Activated CD8-positive, alpha-beta T cell treated with anti-CD3 and anti-CD28 coated beads, Interleukin-2, amount 10 ng/mL, durations not matched to agents 7 days and 5 days (primary cell): ENCODE measurements at regions not wholly inside any gene's neighbourhood (a gene's known extent, or its start where the extent isn't known, plus 50 kb on each side); places are given as distances from the start of the nearest gene placed in this dataset.

Experiments
- ATAC-seq: fragments of 150-1000 bp; cut with Tn5 transposase; one replicate; pipeline ENCODE4 v1.10.0; 2021; ENCODE audit warnings: moderate library complexity
- CTCF ChIA-PET: fragments of 350-600 bp; sonication (Branson Sonifier 250); formaldehyde crosslinking; loops from one replicate; lab custom pipeline; 2021; ENCODE audit warnings: antibody characterized with exemption; lab: Charles Lee
- POLR2A ChIA-PET: fragments of 350-600 bp; sonication (Branson Sonifier 250); formaldehyde crosslinking; loops from one replicate; lab custom pipeline; 2021; ENCODE audit warnings: antibody characterized with exemption; lab: Charles Lee
- DNase-seq: peaks from one replicate; pipeline ENCODE4 v3.0.0-alpha.2; 2020
- H3K27ac Mint-ChIP-seq: one replicate; pipeline ENCODE4 v1.8.0; 2021; ENCODE audit warnings: mild to moderate bottlenecking, mixed read lengths
- H3K27me3 Mint-ChIP-seq: one replicate; pipeline ENCODE4 v1.8.0; 2021; ENCODE audit warnings: low read depth, mixed read lengths
- H3K36me3 Mint-ChIP-seq: one replicate; pipeline ENCODE4 v1.8.0; 2021; ENCODE audit warnings: low read depth, mixed read lengths
- H3K4me1 Mint-ChIP-seq: one replicate; pipeline ENCODE4 v1.8.0; 2021; ENCODE audit warnings: low read depth, mixed read lengths
- H3K4me3 Mint-ChIP-seq: one replicate; pipeline ENCODE4 v1.8.0; 2021; ENCODE audit warnings: mild to moderate bottlenecking, mixed read lengths
- H3K9me3 Mint-ChIP-seq: one replicate; pipeline ENCODE4 v1.8.0; 2022; ENCODE audit warnings: mixed read lengths; ENCODE audit not compliant: insufficient read depth

DNA sequence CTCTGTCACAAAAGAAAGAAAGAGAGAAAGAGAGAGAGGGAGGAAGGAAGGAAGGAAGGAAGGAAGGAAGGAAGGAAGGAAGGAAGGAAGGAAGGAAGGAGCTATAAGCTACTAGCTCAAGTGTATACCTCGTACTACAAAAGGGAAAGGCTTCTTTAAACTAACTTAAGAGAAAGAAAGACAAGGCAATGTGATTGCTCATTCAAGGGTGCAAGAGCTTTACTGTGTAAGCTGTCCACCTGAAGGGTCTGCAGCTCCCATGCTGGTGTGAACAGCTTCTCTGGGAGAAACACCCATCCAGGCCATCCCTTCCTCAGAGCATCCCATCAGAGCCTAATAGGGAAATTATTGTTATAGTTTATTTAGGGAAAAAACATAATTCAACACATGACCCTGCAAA is 286.1 kb upstream of the ID2 start:
- no peak overlapping the region for H3K4me3 Mint-ChIP-seq
- peaks cover 5% of the 10 kb centered on the region for H3K27me3 Mint-ChIP-seq
- H3K4me1 Mint-ChIP-seq: peaks cover 23% of the 10 kb centered on the region
- H3K9me3 Mint-ChIP-seq: no peaks in the 10 kb centered on the region
- H3K27ac Mint-ChIP-seq: peak overlapping the region; percentile 53
- POLR2A ChIA-PET: no interaction called here
- no peaks in the 10 kb centered on the region for H3K36me3 Mint-ChIP-seq
- CTCF ChIA-PET: no interaction called here
- no peak for ATAC-seq
- DNase-seq: no peak

DNA sequence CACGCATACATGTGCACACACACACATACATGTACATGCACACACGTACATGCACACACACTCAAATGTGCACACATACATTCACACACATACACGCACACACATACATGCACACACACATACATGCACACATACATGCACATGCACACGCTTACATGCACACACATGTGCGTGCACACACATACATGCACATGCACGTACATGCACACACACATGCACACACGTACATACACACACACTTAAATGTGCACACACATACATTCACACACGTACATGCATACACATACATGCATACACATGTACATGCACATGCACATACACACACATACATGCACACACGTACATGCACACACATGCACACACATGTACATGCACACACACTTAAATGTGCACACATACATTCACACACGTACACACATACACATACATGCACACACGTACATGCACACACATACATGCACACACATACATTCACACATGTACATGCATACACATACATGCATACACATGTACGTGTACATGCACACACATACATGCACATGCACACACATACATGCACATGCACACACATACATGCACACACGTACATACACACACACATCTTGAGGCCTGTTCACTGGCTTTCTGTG is 283.7 kb upstream of the ID2 start:
- Mint-ChIP-seq H3K4me3 (no peak overlapping the region), H3K27me3 (peaks cover 5% of the 10 kb centered on the region), H3K4me1 (peaks cover 20% of the 10 kb centered on the region), H3K9me3 (no peaks in the 10 kb centered on the region), H3K27ac (no peak overlapping the region), H3K36me3 (no peaks in the 10 kb centered on the region)
- ChIA-PET CTCF (no interaction called here), POLR2A (no interaction called here)
- DNase-seq: no peak
- ATAC-seq: no peak

DNA sequence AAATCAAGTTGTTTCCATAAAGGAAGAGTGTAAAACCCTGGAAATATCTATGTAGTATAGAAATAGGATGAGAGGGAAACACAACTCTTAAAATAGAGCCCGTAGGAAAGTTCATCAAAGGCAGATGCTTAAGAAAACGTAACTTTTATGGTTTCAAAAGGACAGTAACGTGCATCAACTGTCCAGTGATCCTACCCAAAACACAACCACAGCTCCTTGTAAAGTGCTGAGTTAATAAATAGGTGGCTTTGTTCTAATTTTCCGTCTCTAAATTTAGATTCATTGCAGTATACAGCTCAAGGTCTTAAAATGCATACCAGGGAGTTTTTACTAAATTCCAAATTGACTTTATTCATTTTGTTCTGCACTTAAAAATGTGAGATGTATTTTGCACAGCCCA is 282.1 kb upstream of the ID2 start:
- peaks cover 5% of the 10 kb centered on the region for H3K27me3 Mint-ChIP-seq
- ATAC-seq (no peak), DNase-seq (no peak)
- peaks cover 13% of the 10 kb centered on the region for H3K4me1 Mint-ChIP-seq
- POLR2A ChIA-PET: no interaction called here
- H3K9me3 Mint-ChIP-seq: no peaks in the 10 kb centered on the region
- no peak overlapping the region for H3K27ac Mint-ChIP-seq
- no peak overlapping the region for H3K4me3 Mint-ChIP-seq
- CTCF ChIA-PET: no interaction called here
- H3K36me3 Mint-ChIP-seq: no peaks in the 10 kb centered on the region

DNA sequence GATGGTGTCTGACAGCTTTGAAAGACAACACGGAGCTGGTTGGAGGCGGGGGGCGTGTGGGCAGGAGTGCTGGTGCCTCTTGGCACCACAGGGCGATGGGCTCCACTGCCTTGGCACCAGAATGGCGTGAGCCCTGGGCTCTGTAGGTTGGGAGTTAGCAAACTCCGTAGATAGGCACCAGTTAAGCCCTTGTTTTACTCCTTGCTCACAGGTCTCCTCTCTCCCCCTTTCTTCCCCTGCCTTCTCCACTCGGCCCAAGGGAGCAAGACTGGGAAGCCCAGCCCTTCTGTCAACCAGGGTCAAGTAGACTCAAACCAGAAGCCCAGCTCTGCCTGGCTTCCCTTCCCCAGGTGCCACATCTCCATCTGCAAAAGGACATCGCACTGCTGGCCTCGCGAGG is 281.7 kb upstream of the ID2 start:
- DNase-seq (no peak), ATAC-seq (no peak)
- Mint-ChIP-seq H3K36me3 (no peaks in the 10 kb centered on the region), H3K4me3 (no peak overlapping the region), H3K27ac (no peak overlapping the region), H3K27me3 (peaks cover 5% of the 10 kb centered on the region), H3K4me1 (peaks cover 8% of the 10 kb centered on the region), H3K9me3 (no peaks in the 10 kb centered on the region)
- CTCF ChIA-PET: no interaction called here
- POLR2A ChIA-PET: no interaction called here

DNA sequence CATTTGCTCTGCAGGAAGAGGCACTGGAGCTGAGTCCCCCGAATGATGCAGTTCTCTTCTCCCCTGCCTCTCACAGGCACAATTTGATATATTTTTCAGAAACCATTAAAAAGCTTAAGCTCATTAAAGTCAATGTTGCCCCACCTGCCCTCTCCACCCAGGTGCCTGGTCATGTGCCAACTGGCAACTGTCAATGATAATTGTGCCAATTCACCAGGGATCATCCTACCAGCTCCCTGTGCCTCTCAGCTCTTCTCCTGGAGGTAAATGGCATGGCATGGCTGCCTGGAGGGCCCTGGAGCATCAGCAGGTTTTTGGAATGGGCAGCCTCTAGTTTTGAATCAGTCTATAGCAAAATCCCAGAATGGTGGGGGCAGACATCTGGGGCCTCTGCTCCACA is 279.6 kb upstream of the ID2 start:
- peaks cover 3% of the 10 kb centered on the region for H3K4me1 Mint-ChIP-seq
- H3K9me3 Mint-ChIP-seq: no peaks in the 10 kb centered on the region
- POLR2A ChIA-PET: interaction anchor here (0.7 kb wide), 1 partner anchor 467 kb away, joined by 3 read pairs; no protein-coding TSS in a partner anchor
- CTCF ChIA-PET: no interaction called here
- DNase-seq (no peak), ATAC-seq (no peak)
- H3K27ac Mint-ChIP-seq: no peak overlapping the region
- peaks cover 5% of the 10 kb centered on the region for H3K27me3 Mint-ChIP-seq
- H3K36me3 Mint-ChIP-seq: no peaks in the 10 kb centered on the region
- no peak overlapping the region for H3K4me3 Mint-ChIP-seq

DNA sequence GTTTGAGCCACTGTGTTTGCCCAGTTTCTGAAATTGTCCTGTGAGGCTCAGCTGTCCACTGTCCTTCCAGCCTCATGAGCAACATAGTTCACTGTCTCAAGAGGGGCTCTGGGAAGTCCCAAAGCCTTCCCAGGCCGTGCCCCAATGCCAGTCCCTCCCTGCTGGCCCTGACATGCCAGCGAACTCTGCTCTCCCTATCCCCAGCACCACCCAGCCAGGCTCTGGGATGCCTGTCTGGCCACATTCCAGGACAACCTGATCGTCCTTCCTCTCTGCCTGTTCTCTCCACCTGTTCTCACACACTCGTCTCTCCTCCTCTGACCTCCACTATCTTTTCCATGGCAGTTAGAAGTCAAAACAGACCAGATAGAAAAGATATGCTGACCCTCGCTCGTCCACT is 278.0 kb upstream of the ID2 start:
- Mint-ChIP-seq H3K27me3 (no peaks in the 10 kb centered on the region), H3K27ac (no peak overlapping the region), H3K36me3 (peaks cover 2% of the 10 kb centered on the region), H3K9me3 (no peaks in the 10 kb centered on the region), H3K4me1 (peaks cover 10% of the 10 kb centered on the region), H3K4me3 (no peak overlapping the region)
- DNase-seq (no peak), ATAC-seq (no peak)
- CTCF ChIA-PET: no interaction called here
- POLR2A ChIA-PET: no interaction called here

DNA sequence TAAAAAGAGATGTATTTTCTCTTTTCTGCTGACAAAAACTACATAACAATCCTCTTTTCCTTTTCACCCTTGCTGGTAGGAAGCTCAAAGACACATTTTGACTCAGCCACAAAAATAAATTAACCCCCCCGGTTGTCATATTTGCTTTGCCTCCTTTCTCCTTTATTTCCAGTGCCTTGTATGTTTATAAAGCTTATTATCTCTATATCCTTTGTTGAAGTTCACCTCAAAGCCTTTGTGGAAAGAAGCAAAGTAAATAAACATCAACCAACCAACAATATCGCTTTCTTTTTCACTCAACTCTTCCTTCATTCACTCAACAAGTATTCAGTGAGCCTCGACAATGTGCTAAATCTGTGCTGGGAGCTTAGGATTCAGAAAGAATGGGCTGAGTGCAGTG is 276.5 kb upstream of the ID2 start:
- Mint-ChIP-seq H3K4me1 (peaks cover 19% of the 10 kb centered on the region), H3K36me3 (peaks cover 2% of the 10 kb centered on the region), H3K4me3 (no peak overlapping the region), H3K9me3 (no peaks in the 10 kb centered on the region), H3K27me3 (no peaks in the 10 kb centered on the region), H3K27ac (no peak overlapping the region)
- CTCF ChIA-PET: interaction anchor here (1.1 kb wide), 1 partner anchor 117 kb away, joined by 3 read pairs; no protein-coding TSS in a partner anchor
- ATAC-seq (no peak), DNase-seq (no peak)
- POLR2A ChIA-PET: no interaction called here

DNA sequence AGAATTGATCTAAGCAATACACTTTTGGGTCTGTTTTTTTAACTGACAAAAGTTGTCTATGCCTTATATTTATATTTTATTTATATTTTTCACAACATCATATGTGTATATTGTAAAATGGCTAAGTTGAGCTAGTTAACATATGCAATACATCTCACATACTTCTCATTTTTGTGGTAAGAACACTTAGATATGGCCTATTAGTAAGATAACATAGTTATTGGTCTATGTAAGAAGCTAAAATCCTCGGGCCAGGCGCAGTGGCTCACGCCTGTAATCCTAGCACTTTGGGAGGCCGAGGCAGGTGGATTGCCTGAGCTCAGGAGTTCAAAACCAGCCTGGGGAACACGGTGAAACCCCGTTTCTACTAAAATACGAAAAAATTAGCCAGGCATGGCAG is 275.6 kb upstream of the ID2 start:
- peaks cover 2% of the 10 kb centered on the region for H3K36me3 Mint-ChIP-seq
- H3K27me3 Mint-ChIP-seq: no peaks in the 10 kb centered on the region
- DNase-seq: no peak
- no peak overlapping the region for H3K27ac Mint-ChIP-seq
- CTCF ChIA-PET: no interaction called here
- POLR2A ChIA-PET: no interaction called here
- no peaks in the 10 kb centered on the region for H3K9me3 Mint-ChIP-seq
- H3K4me1 Mint-ChIP-seq: peaks cover 19% of the 10 kb centered on the region
- no peak overlapping the region for H3K4me3 Mint-ChIP-seq
- ATAC-seq: no peak

DNA sequence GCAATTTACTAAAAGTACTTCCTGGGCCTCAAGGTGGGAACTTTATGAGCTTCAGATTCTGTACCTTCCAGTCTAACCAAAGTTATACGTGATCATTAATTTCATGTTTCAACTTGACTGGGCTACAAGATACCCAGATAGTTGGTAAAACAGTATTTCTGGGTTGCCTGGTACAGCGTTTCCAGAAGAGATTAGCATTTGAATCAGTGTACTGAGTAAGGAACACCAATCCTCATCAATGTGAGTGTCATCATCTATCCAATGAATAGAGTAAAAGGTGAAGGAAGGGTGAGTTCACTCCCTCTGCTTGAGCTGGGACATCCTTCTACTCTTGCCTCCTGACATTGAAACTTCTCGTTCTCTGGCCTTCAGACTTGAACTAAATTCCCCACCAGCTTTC is 274.5 kb upstream of the ID2 start:
- H3K27ac Mint-ChIP-seq: no peak overlapping the region
- DNase-seq: no peak
- CTCF ChIA-PET: interaction anchor here (1.3 kb wide), 1 partner anchor 88 kb away, joined by 3 read pairs; no protein-coding TSS in a partner anchor
- no peaks in the 10 kb centered on the region for H3K27me3 Mint-ChIP-seq
- no peak overlapping the region for H3K4me3 Mint-ChIP-seq
- H3K9me3 Mint-ChIP-seq: no peaks in the 10 kb centered on the region
- POLR2A ChIA-PET: no interaction called here
- H3K4me1 Mint-ChIP-seq: peaks cover 19% of the 10 kb centered on the region
- ATAC-seq: no peak
- peaks cover 2% of the 10 kb centered on the region for H3K36me3 Mint-ChIP-seq

DNA sequence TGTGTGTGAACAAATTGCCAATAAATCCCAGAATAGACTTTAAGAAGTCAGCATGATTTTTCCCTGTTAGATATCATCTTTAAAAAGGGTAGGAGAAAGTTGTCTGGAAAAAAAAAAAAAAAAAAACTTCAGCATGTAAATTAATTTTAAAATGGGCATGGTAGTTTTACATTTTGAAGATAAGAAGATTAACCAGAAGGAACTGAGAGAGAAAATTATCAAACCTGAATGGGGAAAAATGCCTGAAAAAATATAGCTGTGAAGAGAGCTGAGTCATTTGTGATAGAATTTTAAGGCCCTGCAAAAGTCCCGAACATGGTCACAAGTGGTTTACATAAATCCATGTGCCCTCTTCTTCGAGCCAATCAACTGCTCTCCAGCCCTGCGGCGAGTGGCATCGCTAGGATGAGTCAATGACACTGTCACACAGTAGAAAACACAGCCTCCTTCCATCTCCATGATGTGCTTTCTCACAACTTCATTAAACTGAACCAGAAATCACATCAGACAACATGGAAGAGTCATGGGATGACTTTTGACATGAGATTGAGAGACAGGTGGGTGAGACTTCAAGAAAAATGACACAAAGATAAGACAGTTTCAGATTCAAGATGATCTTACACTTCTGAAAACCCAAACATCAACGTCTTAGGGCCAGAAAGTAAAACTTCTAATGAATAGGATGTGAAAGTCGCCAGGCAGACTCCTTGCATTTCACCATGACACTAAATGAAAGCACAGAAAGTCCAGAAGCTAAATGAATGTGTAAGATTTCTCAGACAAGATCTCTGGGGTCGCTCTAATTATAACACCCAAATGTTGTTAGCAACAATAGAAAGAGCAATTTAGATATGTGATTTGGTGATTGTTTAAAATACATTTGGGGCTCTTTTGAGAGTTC is 273.0 kb upstream of the ID2 start:
- Mint-ChIP-seq H3K4me3 (no peak overlapping the region), H3K27ac (peak overlapping the region; percentile 69), H3K27me3 (no peaks in the 10 kb centered on the region), H3K4me1 (peaks cover 16% of the 10 kb centered on the region), H3K36me3 (peaks cover 2% of the 10 kb centered on the region), H3K9me3 (no peaks in the 10 kb centered on the region)
- ChIA-PET POLR2A (interaction anchor here (0.9 to 1.7 kb wide), 3 partner anchors 21 to 273 kb away, joined by 3 to 7 read pairs (median 3); partner anchors contain the start of gene ID2), CTCF (interaction anchor here (0.8 kb wide), 1 partner anchor 73 kb away, joined by 3 read pairs; no protein-coding TSS in a partner anchor)
- DNase-seq: peak; percentile 43
- ATAC-seq: peak; percentile 47

DNA sequence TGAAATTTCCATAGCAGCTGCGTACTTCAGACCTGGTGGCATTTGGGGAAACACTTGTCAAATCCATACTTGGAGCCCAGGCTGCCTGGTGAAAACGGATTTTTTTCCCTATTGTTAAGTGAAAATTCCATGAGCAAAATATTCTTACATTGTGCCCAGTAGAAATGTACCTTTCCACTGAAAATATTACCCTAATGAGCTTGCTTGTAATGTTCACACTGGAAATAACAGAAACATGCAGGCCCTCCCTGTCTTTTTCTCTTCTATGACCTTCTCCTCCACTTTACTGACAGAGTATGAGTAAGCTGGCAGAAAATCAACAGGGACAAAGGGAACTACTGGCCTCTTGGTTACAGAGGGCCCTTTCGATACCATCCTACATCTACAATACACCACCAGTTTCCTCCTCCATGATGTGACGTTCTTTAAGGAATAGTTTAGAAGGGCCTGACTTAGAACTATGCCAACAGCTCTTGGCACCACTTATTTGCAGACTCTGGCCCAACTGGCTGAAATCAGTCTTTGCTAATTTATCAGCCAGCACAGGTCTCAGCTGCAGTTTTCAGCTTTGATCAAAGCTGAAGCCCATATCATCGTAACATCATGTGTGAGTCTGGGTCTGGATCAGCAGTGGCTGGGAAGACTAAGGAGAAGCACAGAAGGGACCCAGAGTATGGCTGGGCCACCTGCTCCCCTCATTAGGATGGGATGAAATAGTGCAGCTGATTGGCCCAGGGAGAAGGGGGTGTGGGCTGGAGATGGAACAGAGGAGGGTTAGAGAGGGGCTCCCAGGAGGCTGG is 272.2 kb upstream of the ID2 start:
- Mint-ChIP-seq H3K4me1 (peaks cover 16% of the 10 kb centered on the region), H3K27me3 (no peaks in the 10 kb centered on the region), H3K4me3 (no peak overlapping the region), H3K9me3 (no peaks in the 10 kb centered on the region), H3K36me3 (peaks cover 2% of the 10 kb centered on the region), H3K27ac (peak overlapping the region; percentile 69)
- CTCF ChIA-PET: interaction anchor here (0.8 kb wide), 1 partner anchor 72 kb away, joined by 3 read pairs; no protein-coding TSS in a partner anchor
- POLR2A ChIA-PET: interaction anchor here (1.5 to 1.7 kb wide), 2 partner anchors 135 to 272 kb away, joined by 3 to 7 read pairs; partner anchors contain the start of gene ID2
- DNase-seq (no peak), ATAC-seq (no peak)
